Suppressor macrophage (primary cell): ENCODE measurements at regions not wholly inside any gene's neighbourhood (a gene's known extent, or its start where the extent isn't known, plus 50 kb on each side); places are given as distances from the start of the nearest gene placed in this dataset.

Experiments used
- DNase-seq, 4 experiments: peaks; one replicate each; pipeline ENCODE4 v3.0.0-alpha.2; 2020 to 2022

DNA sequence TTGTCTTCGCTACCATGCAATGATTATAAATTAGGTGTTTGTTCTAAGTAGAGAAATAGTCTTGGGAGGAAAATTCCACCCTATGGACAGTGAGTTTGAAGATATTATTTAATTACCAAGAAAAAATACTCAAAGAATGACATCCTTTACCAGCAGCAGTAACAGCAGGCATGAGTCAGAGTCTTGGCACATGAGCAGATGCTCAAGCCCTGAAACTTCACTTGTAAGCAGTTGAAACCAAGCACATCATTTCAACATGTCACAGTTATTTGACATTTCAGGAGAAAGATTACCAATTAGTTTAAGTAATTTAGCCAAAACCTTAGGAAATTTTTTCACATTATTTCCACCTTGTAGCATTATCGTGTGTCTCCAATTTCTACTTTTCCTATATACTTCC is 99.2 kb downstream of the C12orf50 start:
- no peak for DNase-seq

DNA sequence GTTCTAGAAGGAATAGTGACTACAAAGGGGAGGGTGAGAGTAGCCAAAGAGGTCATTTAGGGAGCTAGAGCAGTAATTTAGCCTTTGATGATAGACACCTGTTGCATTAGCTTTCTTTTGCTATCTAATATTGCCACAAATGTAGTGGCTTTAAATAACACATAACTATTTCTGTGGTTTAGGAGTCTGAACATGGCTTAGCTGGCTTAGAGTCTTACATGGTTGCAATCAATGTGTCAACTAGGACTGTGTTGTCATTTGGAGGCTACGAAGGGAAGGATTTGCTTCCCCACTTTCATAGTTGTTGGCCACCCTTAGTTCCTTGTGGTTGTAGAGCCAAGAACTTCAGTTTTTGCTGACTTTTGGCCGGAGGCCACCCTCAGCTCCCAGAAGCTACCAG is 99.9 kb downstream of the C12orf50 start:
- no peak for DNase-seq

DNA sequence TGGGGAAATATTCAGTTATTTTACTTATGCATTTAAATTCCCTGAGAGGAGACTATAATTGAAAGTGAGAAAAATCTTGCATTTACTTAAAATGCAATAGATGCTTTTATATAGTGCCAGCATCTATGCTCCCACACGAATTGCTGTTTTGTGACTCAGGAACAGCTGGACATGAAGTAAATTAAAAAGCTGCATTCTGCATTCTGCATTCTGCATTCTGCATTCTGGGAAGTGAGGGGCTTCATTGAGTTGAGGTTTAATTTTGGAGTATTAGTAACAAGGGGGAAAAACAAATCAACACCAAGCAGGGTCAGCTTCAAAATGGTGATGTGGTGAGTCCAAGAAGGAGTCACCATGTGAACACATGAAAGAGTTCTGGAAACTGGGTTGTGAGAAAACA is 101.2 kb downstream of the C12orf50 start:
- DNase-seq = no peak

DNA sequence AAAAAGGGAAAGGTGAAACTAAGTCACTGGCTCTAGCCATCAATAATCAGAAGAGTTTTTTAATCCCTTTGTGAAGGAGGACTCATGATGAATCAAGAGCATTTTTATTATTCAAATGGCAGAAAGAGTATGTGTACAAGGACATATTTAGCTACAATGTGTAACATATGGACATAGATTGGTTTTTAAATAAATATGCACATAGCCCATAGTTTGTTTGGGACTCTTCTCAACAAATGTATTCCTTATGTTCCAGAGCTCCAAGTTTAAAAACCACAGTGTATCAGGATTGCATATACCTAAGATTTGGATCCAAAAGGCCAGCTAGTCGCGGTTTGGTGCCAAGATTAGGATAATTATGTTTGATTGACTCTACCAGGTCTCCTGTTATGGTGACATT is 104.2 kb downstream of the C12orf50 start:
- no peak for DNase-seq

DNA sequence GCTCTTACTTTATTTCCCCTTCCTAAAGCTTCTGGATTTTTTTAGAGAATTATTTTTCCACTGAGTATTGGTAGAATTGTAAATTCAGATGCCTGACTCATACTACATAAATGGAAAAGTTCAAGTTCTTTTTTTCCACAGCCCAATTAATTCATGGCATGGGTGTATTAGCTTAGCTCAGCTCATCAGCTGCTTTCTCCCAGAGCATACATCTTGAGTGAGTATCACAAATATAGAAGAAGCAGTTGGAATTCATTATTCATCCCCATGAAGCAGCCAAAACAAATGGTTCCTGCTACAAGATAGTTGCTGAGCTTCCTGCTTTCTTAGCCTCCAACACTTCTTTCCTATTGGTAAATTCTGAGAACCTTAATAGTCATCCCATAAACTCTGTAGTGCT is 105.1 kb downstream of the C12orf50 start:
- DNase-seq = no peak

DNA sequence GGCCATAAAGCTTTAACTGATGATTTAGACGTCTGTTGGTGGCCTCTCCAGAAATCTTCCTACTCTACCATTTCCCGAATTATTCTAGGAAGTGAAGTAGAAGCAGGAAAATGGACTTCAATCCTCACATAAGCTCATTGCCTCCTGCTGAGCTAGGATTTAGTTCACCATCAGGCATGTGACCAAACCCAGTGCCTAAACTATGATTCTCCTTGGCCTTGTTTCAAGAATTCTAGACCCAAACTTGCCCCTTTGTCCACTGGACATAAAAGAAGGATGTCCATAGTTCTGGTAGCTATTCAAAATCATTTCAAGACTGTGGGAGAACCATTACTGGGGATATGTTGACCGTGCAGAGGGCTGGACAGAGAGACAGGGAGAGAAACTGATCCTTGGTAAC is 105.8 kb downstream of the C12orf50 start:
- DNase-seq = no peak

DNA sequence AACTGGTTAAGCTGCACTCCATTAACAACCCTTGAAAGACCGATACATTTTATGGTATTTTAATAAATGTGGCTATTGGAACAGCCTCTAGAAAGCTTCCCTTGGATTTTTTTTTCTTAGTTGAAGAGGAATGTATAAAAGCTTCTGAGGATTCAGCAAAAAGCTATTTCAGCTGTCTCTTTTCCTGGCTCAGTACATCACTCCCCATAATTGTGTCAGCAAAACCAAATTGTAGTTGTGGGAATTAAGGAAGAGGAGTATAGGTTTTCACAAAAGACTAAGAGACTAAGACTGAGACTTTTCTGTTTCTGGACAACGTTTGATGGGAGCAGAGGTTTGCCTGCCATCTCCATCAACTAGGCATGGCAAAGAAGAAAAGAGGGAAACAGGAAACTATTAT is 106.5 kb downstream of the C12orf50 start:
- no peak for DNase-seq

DNA sequence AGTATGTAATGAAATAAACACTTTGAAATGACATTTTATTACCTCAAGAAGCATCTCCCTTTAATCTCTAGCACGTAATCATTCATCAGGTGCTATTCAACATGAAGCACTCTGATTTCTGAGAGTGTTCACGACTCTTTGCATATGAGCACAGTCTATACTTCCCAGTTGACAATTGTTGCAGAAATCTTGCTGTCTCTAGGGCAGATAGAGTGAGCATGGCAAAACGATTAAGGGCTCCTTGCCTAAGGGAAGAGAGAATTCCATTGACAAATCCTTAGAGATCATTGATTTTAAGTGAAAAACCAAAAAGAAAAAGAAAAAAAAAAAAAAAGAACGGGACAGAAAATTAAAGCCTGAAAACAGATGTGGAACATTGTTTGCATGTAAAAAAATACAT is 107.6 kb downstream of the C12orf50 start:
- DNase-seq = no peak

DNA sequence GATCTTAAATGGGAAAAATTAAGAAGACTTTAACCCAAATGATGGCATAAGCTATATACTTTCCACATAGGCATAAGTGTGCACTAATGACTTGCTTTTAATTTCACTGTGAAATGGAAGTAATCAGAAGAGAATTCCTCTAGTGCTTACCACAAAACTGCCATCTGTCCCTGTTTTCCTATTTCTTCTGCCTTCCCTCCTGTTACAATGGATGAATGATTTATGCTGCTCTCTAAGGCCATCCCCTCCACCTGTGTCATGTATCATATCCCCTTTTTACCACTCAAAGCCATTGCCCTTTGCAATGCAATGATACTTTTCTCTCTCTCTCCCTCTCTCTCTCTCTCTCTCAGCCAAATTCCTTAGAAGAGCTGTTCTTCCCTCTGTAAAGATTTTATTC is 109.1 kb downstream of the C12orf50 start:
- DNase-seq = no peak

DNA sequence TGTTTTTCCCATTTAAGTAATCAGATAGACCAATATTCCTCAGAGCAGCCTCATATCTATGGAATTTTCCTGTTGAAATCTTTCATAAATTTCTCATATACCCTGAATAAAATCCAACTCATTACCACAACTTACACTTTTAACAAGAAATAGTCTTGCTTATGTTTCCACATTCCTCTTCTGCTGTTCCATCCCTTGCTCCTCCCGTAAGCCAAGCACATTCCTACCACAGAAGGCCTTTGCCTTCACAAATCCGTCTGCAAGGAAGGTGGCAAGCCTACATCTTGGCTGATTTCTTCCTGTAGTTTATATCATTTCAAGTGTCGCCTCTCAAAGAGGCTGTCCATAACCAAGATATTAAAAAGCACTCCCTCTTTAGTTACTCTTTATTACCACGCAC is 127.7 kb downstream of the C12orf50 start:
- DNase-seq = no peak

DNA sequence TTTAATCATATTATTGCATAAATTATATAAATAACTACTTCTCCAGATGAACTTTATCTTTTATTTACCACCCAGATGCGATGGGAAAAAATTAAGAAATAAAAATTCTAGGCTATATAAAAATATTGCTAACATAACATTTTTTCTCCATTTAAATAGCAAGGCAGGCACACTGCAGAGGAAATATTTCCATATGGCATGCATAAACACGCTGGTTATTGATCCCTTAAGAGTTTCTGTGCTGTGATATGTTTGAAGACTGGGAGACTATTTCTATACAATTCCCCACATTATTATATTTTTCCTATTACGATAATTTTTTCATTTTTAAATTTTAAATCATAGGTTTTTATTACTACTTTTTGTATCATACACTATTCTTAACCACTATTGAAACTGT is 131.5 kb downstream of the C12orf50 start:
- no peak for DNase-seq

DNA sequence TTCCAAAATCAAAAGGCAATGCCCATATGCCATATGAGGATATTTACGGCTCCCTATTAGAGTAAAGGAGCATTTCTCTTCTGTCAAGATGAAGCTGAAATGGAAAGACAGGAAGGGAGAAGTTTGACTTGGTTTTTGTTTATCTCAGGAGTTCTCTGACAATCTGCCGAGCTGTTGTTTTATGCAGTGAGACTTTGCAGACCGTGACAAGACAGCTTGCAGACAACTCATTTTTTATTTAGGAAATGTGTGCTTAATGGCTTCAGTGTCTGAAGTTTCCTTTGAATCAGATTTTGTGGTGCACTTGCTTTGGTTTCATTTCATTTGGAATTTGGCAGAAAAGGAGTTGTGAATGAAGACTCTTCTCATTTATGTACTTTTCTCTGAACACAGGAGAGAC is 145.4 kb downstream of the C12orf50 start:
- DNase-seq = no peak

DNA sequence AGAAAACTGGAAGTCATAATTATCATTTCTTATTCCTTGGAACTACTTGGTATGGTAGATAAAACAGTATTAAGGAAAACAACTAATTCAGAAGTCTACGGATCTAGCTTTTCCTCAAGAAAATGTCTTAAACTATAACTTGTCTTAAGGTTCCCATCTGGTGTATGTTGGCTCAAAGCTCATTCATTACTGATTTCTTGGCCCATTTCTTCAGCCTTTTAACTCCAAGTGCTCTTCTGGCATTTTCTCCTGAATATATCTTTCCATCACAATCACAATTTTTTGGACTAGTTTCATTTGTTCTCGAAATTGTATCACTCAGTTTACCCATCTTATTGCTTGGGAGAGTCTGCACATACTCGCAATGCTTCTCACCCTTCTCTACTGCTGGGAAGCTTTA is 150.1 kb downstream of the C12orf50 start:
- DNase-seq = no peak

DNA sequence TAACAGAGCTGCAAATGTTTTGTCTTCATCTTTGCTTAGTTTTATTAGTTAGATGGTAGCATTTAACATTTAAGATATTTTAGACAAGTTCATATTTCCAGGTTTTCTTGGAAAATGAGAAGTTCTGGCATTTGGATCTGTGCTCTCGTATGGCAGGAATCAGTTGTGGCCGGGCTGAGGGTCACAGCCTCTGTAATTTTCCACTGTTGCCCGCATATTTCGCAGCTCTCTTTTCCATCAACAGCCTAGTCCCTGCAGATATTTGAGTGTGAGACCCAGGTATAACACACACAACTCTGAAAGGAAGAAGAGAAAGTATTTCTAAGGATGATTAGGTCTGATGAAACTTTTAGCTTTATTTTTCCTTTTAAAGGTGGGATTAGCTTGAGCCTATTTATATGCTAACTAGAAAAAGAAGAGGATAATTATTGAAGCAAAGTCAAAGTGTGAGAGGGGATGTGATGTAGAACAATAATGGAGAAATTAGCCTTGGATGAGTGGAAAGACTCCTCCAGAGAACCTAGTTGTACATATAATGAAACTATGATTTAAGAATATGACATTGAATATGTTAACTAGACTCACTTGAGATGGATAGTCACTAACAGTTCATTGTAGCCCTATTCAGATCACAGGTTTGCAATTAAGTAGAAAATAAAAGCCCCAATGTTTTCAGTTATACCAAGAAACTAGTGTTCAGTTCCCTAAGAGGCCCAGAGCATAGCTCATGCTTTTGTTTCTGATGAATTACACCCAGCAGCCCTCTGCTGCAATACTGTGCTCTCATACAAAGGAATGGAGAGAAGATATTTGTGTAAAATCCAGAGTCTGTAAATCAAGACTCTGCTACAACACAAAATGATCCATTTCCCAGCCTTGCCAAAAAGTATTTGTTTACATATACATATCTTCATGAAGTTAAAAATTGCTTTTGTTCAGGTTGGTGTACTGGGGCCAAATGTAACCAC is 158.4 kb downstream of the C12orf50 start:
- no peak for DNase-seq

DNA sequence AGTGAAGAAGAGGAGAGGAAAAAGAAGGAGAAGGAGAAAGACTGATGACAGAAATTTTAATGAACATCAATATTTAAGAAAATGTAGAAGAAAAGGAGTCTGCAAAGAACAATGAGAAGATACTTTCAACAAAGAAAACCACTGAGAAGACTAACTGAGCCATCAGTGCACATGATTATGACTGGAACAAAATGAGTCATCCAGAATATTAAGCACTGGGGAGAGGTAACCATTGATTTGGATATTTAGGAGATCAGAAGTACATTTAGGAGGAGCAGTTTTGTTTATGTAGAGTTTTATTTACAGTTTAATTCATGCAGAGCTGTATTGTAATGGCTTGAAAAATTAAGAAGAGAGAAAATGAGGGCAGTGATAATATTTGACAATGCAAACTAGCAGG is 159.1 kb downstream of the C12orf50 start:
- peak in 1 of 4 experiments; percentile 1 for DNase-seq

DNA sequence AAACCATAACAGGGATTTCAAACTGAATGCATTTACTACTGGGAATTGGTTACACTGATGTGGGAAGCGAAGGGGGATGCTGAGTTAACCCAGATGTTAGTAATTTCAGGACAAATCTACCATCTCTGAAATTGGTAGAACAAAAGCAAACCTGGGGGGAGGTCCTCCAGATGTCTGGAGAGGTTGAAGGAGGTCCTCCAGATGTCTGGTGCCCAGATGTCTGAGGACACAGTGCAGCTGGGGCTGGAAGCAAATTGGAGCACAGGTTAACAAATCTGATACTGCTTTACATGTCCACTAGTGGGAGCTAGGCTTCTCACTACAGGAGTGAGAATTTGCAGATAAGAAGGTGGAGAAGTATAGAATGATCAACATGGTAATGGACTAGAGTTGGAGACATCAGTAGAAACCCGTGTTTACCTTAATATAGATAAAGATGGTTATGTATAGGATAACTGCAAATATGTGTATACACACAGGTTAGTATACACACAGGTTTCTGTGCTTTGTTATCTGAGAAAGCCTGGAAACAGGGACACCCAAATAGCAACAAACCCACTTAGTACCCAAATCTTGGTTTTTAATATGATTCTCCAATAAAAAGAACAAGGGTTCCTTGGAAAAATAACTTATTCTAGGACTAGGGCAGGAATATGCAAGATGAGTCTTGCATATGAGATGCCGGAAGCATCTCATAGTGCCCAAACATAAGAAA is 162.5 kb downstream of the C12orf50 start:
- peak in 2 of 4 experiments; percentile 4 to 9 for DNase-seq

DNA sequence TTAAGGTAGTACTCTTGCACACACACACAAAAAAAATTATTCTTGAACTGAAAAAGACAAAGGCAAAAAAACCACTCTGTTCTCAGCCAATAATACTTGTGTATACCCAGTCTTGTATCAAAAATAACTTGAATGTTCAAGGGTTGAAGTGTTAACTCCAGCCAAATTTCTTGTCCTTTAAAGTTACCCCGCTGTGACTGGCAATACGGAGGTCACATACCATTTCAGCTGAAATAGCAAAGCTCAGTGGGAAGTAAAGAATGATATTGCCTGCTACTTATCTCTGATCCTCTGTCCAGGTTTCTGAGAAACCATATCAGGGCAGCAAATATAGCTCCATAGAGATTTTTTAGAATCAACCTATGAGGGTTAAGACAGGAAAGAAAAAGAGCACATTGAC is 167.4 kb downstream of the C12orf50 start:
- DNase-seq = no peak

DNA sequence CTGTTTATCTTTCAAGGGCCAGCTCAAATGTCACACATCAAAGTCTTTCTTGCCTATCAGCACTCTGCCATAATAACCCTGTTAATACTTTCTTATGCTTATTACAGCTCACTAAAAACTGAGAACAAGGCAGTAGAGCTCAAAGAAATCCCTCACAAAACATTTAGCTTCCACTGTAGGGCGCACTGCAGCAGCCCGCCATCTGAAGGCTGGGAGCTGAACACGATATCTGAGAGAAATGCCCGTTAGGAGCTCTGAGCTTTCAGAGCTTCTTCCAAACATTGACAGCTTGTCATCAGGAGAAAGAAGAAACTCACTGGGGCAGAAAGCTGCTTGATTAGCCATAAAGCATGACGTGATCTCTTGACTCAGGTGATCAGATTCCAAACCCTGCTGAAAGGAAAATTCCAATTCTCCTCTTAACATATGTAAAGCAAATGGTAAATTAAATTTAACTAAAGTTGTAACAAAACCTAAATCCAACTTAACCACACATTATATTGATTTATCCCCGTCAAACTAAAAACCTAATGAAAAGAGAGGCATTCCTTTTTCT is 175.7 kb downstream of the C12orf50 start:
- DNase-seq = no peak

DNA sequence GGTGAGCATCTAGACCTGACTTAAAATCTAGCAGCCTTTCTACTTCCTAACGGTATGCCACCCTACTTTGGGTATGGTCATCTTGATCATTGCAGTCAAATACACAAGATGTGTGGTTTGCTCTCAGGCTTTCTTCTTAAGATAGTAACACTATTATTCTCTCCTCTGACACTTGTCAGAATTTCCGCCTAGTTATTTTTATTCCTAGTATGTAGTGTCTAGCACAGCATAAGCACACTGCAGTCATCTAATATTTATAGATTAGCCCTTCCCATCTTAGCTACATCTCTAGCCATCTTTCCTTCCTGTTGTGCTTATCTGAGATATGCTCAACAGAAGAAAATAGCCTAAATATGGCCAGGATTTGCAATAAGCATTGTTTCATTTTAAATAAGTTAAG is 180.1 kb downstream of the C12orf50 start:
- DNase-seq = no peak

DNA sequence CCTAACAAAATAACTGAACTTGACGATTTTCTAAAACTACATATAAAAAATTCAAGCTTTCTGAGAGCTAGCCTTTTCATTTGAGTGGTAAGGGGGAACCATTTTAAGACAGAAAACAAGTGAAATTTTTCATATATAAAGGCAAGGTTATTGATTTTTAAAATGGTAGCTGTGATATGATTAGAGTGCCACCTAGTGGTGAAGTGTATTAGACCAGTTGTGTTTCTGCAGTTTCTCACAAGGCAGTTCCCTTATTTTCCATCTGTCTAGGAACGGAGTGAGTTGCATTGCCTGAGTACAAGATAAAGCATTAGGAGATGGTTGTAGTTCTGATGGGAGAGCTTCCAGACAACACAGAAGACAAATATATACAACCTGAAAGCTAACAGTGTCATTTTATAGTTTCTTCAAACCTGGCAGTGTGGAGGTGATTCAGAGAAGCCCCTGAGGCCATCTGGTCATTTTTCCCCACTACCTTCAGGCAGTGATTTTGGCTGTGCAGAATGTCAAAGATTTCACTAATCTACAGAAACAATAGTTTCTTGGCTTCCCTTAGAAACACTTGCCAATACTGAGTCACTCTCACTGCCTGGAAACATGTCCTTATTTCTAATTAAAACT is 180.8 kb downstream of the C12orf50 start:
- peak; percentile 43 to 74 (median 62) for DNase-seq

DNA sequence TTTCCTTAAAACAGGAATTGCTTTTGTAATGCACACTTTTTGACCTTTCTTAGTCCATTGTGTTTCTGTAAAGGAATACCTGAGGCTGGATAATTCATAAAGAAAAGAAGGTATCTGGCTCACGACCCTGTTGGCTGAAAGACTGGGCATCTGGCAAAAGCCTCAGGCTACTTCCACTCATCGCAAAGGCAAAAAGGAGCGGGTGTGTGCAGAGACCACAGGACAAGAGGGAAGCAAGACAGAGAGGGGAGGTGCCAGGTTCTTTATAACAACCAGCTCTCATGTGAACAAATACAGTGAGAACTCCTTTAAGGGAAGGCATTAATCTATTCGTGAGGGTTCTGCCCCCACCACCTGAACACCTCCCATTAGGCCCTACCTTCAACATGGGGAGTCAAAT is 182.1 kb downstream of the C12orf50 start:
- DNase-seq = no peak

DNA sequence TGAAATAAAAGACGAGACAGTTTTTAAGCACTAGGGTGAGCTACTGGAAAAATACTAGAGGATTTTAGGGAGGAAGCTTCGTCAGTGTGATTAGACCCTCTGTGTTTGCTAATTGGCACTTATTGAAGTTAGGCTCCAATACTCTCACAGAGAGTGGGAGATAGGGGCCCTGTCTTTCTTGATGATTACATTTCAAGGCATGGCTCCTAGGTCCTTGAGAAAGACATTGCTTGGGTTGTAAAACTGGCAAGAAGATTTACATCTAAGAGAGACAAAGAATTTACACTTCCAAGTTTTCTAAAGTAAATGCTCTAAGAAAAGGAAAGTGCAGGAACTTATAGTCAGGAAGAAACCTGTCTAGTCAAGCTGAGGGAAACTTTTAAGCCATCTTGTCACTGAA is 183.2 kb downstream of the C12orf50 start:
- no peak for DNase-seq

DNA sequence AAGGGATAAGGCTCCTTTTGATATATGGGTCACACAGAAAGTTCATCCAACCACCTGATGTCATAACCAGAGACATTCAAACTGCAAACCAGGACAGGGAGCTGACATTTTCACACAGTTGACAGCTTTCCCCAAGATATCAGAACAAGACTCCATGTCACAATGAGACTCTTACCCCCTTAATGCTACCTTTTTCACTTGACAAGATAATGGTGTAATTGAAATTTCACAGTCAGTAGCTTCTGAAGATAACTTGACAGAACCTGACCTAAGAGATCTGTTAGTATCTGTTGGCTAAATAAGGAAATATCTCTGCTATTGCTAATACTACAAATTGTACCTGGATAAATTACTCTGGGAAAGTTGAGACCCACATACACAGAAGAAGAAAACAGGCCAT is 187.3 kb downstream of the C12orf50 start:
- DNase-seq = no peak
